GM23248 (cell line): ENCODE measurements at regions not wholly inside any gene's neighbourhood (a gene's known extent, or its start where the extent isn't known, plus 50 kb on each side); places are given as distances from the start of the nearest gene placed in this dataset.

Source experiments
- DNase-seq: peaks from one replicate; pipeline ENCODE4 v3.0.0-alpha.2; 2015
- H2AFZ ChIP-seq: fragments of 200-600 bp; sonication (generic); 2 replicates; pipeline ENCODE4 v1.6.1; 2016; ENCODE audit warnings: antibody characterized with exemption
- H3F3A ChIP-seq: fragments of 200-600 bp; sonication (generic); 2 replicates; pipeline ENCODE4 v1.6.1; 2016; ENCODE audit warnings: mild to moderate bottlenecking, antibody characterized with exemption, mixed run types; ENCODE audit not compliant: insufficient read depth
- H3K27ac ChIP-seq: fragments of 200-600 bp; sonication (generic); 2 replicates; pipeline ENCODE4 v1.5.1; 2016; ENCODE audit warnings: mild to moderate bottlenecking
- H3K27me3 ChIP-seq: fragments of 200-600 bp; sonication (generic); replicated peaks from 2 replicates; pipeline ENCODE4 v1.6.1; 2016; ENCODE audit warnings: mild to moderate bottlenecking; ENCODE audit not compliant: insufficient read depth
- H3K36me3 ChIP-seq: fragments of 200-600 bp; sonication (generic); 2 replicates; pipeline ENCODE4 v1.6.1; 2016; ENCODE audit warnings: low read depth, mild to moderate bottlenecking
- H3K4me1 ChIP-seq: fragments of 200-600 bp; sonication (generic); 2 replicates; pipeline ENCODE4 v1.6.1; 2016; ENCODE audit warnings: mild to moderate bottlenecking; ENCODE audit not compliant: insufficient read depth
- H3K4me2 ChIP-seq: fragments of 200-600 bp; sonication (generic); one replicate; pipeline ENCODE4 v1.6.1; 2016; ENCODE audit warnings: mild to moderate bottlenecking; ENCODE audit not compliant: unreplicated experiment
- H3K4me3 ChIP-seq: fragments of 200-600 bp; sonication (generic); 2 replicates; pipeline ENCODE4 v1.5.1; 2016; ENCODE audit warnings: mild to moderate bottlenecking
- H3K79me2 ChIP-seq: fragments of 200-600 bp; sonication (generic); 2 replicates; pipeline ENCODE4 v1.6.1; 2016; ENCODE audit warnings: mild to moderate bottlenecking; ENCODE audit not compliant: insufficient read depth
- H3K9ac ChIP-seq: fragments of 200-600 bp; sonication (generic); 2 replicates; pipeline ENCODE4 v1.6.1; 2016; ENCODE audit warnings: mild to moderate bottlenecking
- H3K9me2 ChIP-seq: fragments of 200-600 bp; sonication (generic); 2 replicates; pipeline ENCODE4 v1.6.1; 2016; ENCODE audit warnings: mixed run types, mild to moderate bottlenecking, moderate library complexity; ENCODE audit not compliant: insufficient read depth
- H3K9me3 ChIP-seq: fragments of 200-600 bp; sonication (generic); one replicate; pipeline ENCODE4 v1.6.1; 2017; ENCODE audit warnings: low read depth
- H4K20me1 ChIP-seq: fragments of 200-600 bp; sonication (generic); 2 replicates; pipeline ENCODE4 v1.6.0; 2016; ENCODE audit not compliant: insufficient read depth
- EZH2 ChIP-seq: fragments of 200-600 bp; sonication (generic); IDR thresholded peaks from 2 replicates; pipeline ENCODE4 v1.6.1; 2018; ENCODE audit warnings: antibody characterized with exemption, mild to moderate bottlenecking; ENCODE audit not compliant: insufficient read depth, poor library complexity, severe bottlenecking
- EZH2phosphoT487 ChIP-seq: fragments of 200-600 bp; sonication (generic); IDR thresholded peaks from 2 replicates; pipeline ENCODE4 v1.6.1; 2018; ENCODE audit warnings: antibody characterized with exemption, moderate library complexity, mild to moderate bottlenecking, low read depth; ENCODE audit not compliant: insufficient read depth
- WGBS, 2 experiments: methylation state at CpG; one replicate each; pipeline ENCODE4 v1.1.6; 2015 to 2017; ENCODE audit warnings: low lambda C conversion rate in 2 of 2, low coverage in 1 of 2; ENCODE audit errors: missing lambda C conversion rate in 2 of 2; 5-methylcytosine and 5-hydroxymethylcytosine counted together
- in situ Hi-C: fragments of 300-500 bp; cut with MboI; formaldehyde crosslinking; loops from 2 replicates; pipeline ENCODE4 v1.15.0; 2020

DNA sequence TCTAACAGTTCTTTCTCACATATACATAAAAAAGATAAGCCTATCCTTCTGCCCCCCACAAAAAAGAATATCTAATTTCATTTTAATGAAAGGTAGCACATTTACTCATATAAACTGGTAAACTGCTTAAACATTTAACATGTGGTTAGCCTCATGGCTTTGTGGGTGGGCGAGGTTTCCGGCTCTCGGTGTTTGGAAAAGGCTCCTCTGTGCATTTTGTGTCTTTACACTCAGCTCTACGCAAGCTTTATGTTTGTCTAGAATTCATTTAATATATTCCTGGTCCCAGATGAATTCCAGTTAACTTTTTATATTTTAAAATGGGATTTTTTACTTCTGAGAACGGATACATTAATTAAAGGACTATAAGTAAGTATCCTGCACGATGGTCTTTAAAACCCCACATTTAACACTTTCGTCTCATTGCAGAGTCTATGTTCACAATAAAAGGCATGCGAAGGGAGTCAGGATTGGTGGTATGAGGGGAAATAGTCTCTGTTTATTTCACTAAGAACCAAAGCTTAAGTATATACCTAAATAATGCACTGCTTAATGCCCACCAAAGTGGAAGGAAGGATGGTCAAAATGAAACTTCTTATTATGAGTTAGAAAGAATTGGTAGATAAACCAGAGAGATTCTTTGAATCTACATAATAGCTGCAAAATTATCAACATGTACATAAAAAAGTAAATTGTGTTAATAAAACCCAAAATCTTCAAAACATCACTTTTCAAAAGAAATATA lies 197.2 kb downstream of the CRPPA start:
- in situ Hi-C loops = no loop called here
- Histone ChIP-seq H3K9me3 (no peaks in the 10 kb centered on the region), H2AFZ (no peak overlapping the region), H3K4me2 (no peak overlapping the region), H3F3A (no peaks in the 10 kb centered on the region), H3K4me1 (no peaks in the 10 kb centered on the region), H3K9me2 (no peaks in the 10 kb centered on the region), H3K27ac (no peak overlapping the region), H3K4me3 (no peak overlapping the region), H3K79me2 (no peaks in the 10 kb centered on the region), H3K27me3 (no peaks in the 10 kb centered on the region), H4K20me1 (no peaks in the 10 kb centered on the region), H3K36me3 (no peaks in the 10 kb centered on the region), H3K9ac (no peak overlapping the region)
- WGBS, 2 experiments = 80 to 83% methylated on average over 8 of the region's 8 CpGs
- TF ChIP-seq EZH2phosphoT487 (no peak), EZH2 (no peak)
- DNase-seq = no peak

DNA sequence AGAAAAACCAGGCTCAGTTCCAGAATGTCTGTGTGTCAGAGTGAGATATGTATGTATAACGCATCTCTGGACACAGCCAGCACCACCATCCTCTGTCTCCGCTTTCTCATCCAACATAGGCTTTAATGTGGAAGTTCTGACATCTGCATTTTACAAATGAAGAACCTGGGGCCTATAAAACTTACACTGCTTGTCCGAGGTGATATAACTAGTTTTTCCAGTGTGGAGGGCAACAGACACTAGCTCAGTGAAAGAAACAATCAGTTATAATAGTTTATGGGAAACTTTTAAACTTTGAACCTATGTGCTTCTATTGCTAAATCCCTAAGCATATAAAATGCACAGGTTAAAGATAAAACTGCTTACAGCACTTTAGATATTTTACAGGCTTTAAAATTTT lies 208.7 kb downstream of the CRPPA start:
- Histone ChIP-seq H3K9me3 (no peaks in the 10 kb centered on the region), H3K9me2 (no peaks in the 10 kb centered on the region), H3K4me2 (no peak overlapping the region), H3K9ac (no peak overlapping the region), H2AFZ (no peak overlapping the region), H3K4me3 (no peak overlapping the region), H3K4me1 (0 out of 2 replicates have a peak, but pooled peaks cover 4% of the 10 kb centered on the region), H3K27ac (no peak overlapping the region), H3F3A (no peaks in the 10 kb centered on the region), H3K79me2 (no peaks in the 10 kb centered on the region), H4K20me1 (no peaks in the 10 kb centered on the region), H3K27me3 (no peaks in the 10 kb centered on the region), H3K36me3 (no peaks in the 10 kb centered on the region)
- 87% methylated on average over 3 of the region's 3 CpGs for WGBS, 2 experiments
- TF ChIP-seq EZH2phosphoT487 (no peak), EZH2 (no peak)
- in situ Hi-C loops = no loop called here
- no peak for DNase-seq

DNA sequence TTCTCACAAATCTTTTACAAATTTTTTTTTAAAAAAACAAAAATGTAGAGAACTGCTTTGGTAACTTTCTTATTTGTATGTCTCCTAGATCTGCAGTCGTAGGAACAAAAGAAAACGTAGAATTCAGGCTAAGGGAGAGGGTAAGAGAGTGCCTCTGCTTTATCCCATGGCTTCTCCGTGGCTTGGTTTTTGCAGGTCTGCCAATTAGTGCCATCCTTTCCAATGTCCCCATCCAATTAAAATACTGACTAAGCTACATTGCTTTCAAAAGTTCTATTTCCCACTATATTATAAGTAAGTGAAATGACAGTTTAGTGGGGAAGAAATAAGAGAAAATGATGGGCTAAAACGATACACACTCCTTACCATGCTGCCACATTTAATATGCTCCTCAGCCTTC lies 209.3 kb downstream of the CRPPA start:
- H3K79me2 ChIP-seq = no peaks in the 10 kb centered on the region
- H4K20me1 ChIP-seq = no peaks in the 10 kb centered on the region
- H3K36me3 ChIP-seq = no peaks in the 10 kb centered on the region
- H3K9ac ChIP-seq = no peak overlapping the region
- no peak overlapping the region for H3K4me3 ChIP-seq
- WGBS, 2 experiments = 83 to 86% methylated on average over 4 of the region's 4 CpGs
- no peaks in the 10 kb centered on the region for H3K27me3 ChIP-seq
- 0 out of 2 replicates have a peak, but pooled peaks cover 4% of the 10 kb centered on the region for H3K4me1 ChIP-seq
- in situ Hi-C loops = no loop called here
- no peaks in the 10 kb centered on the region for H3F3A ChIP-seq
- TF ChIP-seq EZH2 = no peak
- TF ChIP-seq EZH2phosphoT487 = no peak
- no peaks in the 10 kb centered on the region for H3K9me2 ChIP-seq
- no peak overlapping the region for H3K27ac ChIP-seq
- DNase-seq = no peak
- no peaks in the 10 kb centered on the region for H3K9me3 ChIP-seq
- no peak overlapping the region for H2AFZ ChIP-seq
- H3K4me2 ChIP-seq = no peak overlapping the region

DNA sequence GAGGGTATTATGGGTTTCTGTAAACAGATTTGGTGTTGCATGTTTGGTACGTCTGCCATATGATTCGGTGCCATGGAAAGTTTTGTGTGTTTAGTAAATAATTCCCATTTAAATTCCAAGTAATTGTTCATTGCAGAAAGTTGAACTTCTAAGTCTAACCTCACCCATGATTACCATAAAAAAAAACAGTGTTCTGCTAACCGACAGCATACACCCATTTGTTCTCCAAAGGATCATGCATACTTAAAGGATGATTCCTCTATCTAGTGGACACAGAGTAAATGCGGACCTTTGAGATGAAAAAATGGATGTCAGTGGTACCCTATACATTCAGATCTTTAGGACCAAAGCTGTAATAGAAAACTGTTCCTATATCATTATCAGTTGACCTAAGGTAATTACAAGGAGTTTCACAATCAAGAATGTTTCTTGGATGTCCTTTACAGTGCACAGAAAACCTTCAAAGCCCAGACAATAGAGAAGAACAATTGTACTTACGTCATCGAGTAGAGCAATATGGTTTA lies 209.9 kb downstream of the CRPPA start:
- DNase-seq = peak; percentile 17
- H3K4me3 ChIP-seq = no peak overlapping the region
- 38 to 44% methylated on average over 6 of the region's 6 CpGs for WGBS, 2 experiments

More for the DNA sequence above, 209.9 kb downstream of the CRPPA start:
- no peaks in the 10 kb centered on the region for H3F3A ChIP-seq
- TF ChIP-seq EZH2phosphoT487 (no peak), EZH2 (no peak)
- H2AFZ ChIP-seq = no peak overlapping the region
- H3K9ac ChIP-seq = no peak overlapping the region
- in situ Hi-C loops = no loop called here
- no peaks in the 10 kb centered on the region for H3K36me3 ChIP-seq
- H3K4me1 ChIP-seq = 0 out of 2 replicates have a peak, but pooled peaks cover 4% of the 10 kb centered on the region
- H3K27me3 ChIP-seq = no peaks in the 10 kb centered on the region
- H4K20me1 ChIP-seq = no peaks in the 10 kb centered on the region
- no peaks in the 10 kb centered on the region for H3K79me2 ChIP-seq
- no peaks in the 10 kb centered on the region for H3K9me2 ChIP-seq
- H3K9me3 ChIP-seq = no peaks in the 10 kb centered on the region
- no peak overlapping the region for H3K27ac ChIP-seq
- no peak overlapping the region for H3K4me2 ChIP-seq
